ENCODE measurements at regions not wholly inside any gene's neighbourhood (a gene's known extent, or its start where the extent isn't known, plus 50 kb on each side); places are given as distances from the start of the nearest gene placed in this dataset.
A peak's percentile ranks its signal among the peaks of the same experiment; 100 is the strongest.
"Not testable (repeated sequence)": the region's sequence is repeated elsewhere in the genome, so short reads cannot be mapped to it uniquely, and the experiment has no call there.

- not testable (repeated sequence) for H3K36me3 ChIP-seq (ENCODE audit: insufficient read depth, low read length); H3K4me2 ChIP-seq (ENCODE audit: low read length); H4K20me1 ChIP-seq (ENCODE audit: insufficient read depth, low read length); DNase-seq (ENCODE audit: low read depth); H3K9ac ChIP-seq (ENCODE audit: low read length); H3K27ac Mint-ChIP-seq (ENCODE audit: unreplicated experiment); H3K4me3 Mint-ChIP-seq (ENCODE audit: unreplicated experiment); H3K27me3 ChIP-seq (ENCODE audit: insufficient read depth, low read length); H3K4me3 ChIP-seq (ENCODE audit: insufficient read depth, low read depth, low read length); H3K27me3 Mint-ChIP-seq (ENCODE audit: low read depth, unreplicated experiment); H3K79me2 ChIP-seq (ENCODE audit: insufficient read depth, low read length); H3K27ac ChIP-seq (ENCODE audit: low read depth, low read length); H2AFZ ChIP-seq (ENCODE audit: low read depth, low read length); FAIRE-seq; H3K9me3 ChIP-seq (ENCODE audit: insufficient read depth, low read depth, low read length); H3K4me1 ChIP-seq (ENCODE audit: insufficient read depth, low read length); H3K4me1 Mint-ChIP-seq (ENCODE audit: low read depth, unreplicated experiment)
- Mint-ChIP-seq H3K36me3 (ENCODE audit: low read depth, unreplicated experiment) (peaks cover 56% of the 10 kb centered on the region), H3K9me3 (ENCODE audit: unreplicated experiment) (peaks cover 17% of the 10 kb centered on the region)
These were observed 60.8 kb upstream of the CD99 start for GRCh38 chrX:2630008-2630934.

GRCh38 chrX:2629316-2630007, 61.6 kb upstream of the CD99 start:
- Histone ChIP-seq H3K4me1 (ENCODE audit: insufficient read depth, low read length) (no peaks in the 10 kb centered on the region), H3K27ac (ENCODE audit: low read depth, low read length) (no peak overlapping the region), H3K9ac (ENCODE audit: low read length) (no peak overlapping the region), H3K36me3 (ENCODE audit: insufficient read depth, low read length) (no peaks in the 10 kb centered on the region), H3K4me2 (ENCODE audit: low read length) (no peak overlapping the region), H3K27me3 (ENCODE audit: insufficient read depth, low read length) (no peaks in the 10 kb centered on the region), H3K9me3 (ENCODE audit: insufficient read depth, low read depth, low read length) (no peaks in the 10 kb centered on the region), H2AFZ (ENCODE audit: low read depth, low read length) (no peak overlapping the region), H3K4me3 (ENCODE audit: insufficient read depth, low read depth, low read length) (no peak overlapping the region), H3K79me2 (ENCODE audit: insufficient read depth, low read length) (no peaks in the 10 kb centered on the region), H4K20me1 (ENCODE audit: insufficient read depth, low read length) (peaks cover 4% of the 10 kb centered on the region)
- no peak for TF ChIP-seq CTCF (IDR thresholded peaks at IDR 0.05; ENCODE audit: insufficient read depth, low read depth, low read length)
- Mint-ChIP-seq H3K9me3 (ENCODE audit: unreplicated experiment) (peaks cover 17% of the 10 kb centered on the region), H3K4me3 (ENCODE audit: unreplicated experiment) (no peak overlapping the region), H3K4me1 (ENCODE audit: low read depth, unreplicated experiment) (no peaks in the 10 kb centered on the region), H3K27me3 (ENCODE audit: low read depth, unreplicated experiment) (no peaks in the 10 kb centered on the region), H3K27ac (ENCODE audit: unreplicated experiment) (no peak overlapping the region), H3K36me3 (ENCODE audit: low read depth, unreplicated experiment) (peaks cover 56% of the 10 kb centered on the region)
- FAIRE-seq (no peak), DNase-seq (ENCODE audit: low read depth) (no peak)

GRCh38 chrX:2628751-2629315, 62.3 kb upstream of the CD99 start:
- no peaks in the 10 kb centered on the region for H3K4me1 Mint-ChIP-seq (ENCODE audit: low read depth, unreplicated experiment)
- Histone ChIP-seq H3K4me1 (ENCODE audit: insufficient read depth, low read length) (no peaks in the 10 kb centered on the region), H3K9me3 (ENCODE audit: insufficient read depth, low read depth, low read length) (no peaks in the 10 kb centered on the region), H2AFZ (ENCODE audit: low read depth, low read length) (peak overlapping the region; percentile 0), H4K20me1 (ENCODE audit: insufficient read depth, low read length) (peaks cover 4% of the 10 kb centered on the region), H3K79me2 (ENCODE audit: insufficient read depth, low read length) (no peaks in the 10 kb centered on the region), H3K4me3 (ENCODE audit: insufficient read depth, low read depth, low read length) (no peak overlapping the region), H3K9ac (ENCODE audit: low read length) (no peak overlapping the region), H3K4me2 (ENCODE audit: low read length) (no peak overlapping the region), H3K36me3 (ENCODE audit: insufficient read depth, low read length) (peaks cover 4% of the 10 kb centered on the region), H3K27me3 (ENCODE audit: insufficient read depth, low read length) (no peaks in the 10 kb centered on the region), H3K27ac (ENCODE audit: low read depth, low read length) (no peak overlapping the region)
- FAIRE-seq (no peak), DNase-seq (ENCODE audit: low read depth) (no peak)
- no peaks in the 10 kb centered on the region for H3K27me3 Mint-ChIP-seq (ENCODE audit: low read depth, unreplicated experiment)
- no peak overlapping the region for H3K27ac Mint-ChIP-seq (ENCODE audit: unreplicated experiment)
- H3K36me3 Mint-ChIP-seq (ENCODE audit: low read depth, unreplicated experiment): peaks cover 56% of the 10 kb centered on the region
- no peak overlapping the region for H3K4me3 Mint-ChIP-seq (ENCODE audit: unreplicated experiment)
- TF ChIP-seq EZH2 (IDR thresholded peaks at IDR 0.05; ENCODE audit: insufficient read depth, low read length): no peak
- TF ChIP-seq CTCF (IDR thresholded peaks at IDR 0.05; ENCODE audit: insufficient read depth, low read depth, low read length): no peak
- H3K9me3 Mint-ChIP-seq (ENCODE audit: unreplicated experiment): peaks cover 17% of the 10 kb centered on the region

Measured in astrocyte (in vitro differentiated cells and primary cell).